ENCODE measurements at regions not wholly inside any gene's neighbourhood (a gene's known extent, or its start where the extent isn't known, plus 50 kb on each side); places are given as distances from the start of the nearest gene placed in this dataset.

DNA sequence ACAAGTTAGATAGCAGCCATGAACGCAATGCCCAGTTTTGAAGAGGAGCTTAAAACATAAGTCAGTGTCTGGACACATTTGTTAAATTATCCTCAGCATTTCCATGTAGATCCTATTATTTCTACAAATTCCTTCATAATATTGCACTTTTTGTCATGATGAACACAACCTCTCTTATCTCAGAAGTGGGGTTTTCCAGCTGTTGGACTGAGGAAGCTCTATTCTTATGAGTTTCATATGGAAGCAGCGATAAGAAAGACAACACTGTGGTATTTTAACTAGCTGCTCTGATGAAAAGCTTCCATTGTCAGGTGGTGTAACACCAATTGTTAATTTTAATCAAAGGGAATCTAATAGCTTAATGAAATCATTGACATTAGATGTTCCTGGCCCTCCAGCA, 308.7 kb downstream of the GBA3 start:
- Histone ChIP-seq H3K9me2 (replicated peaks; ENCODE audit: control insufficient read depth, low read length) (no peaks in the 10 kb centered on the region), H4K20me1 (ENCODE audit: control insufficient read depth, insufficient read depth, low read depth, low read length) (no peaks in the 10 kb centered on the region), H3K27me3 (ENCODE audit: control insufficient read depth, low read length) (no peaks in the 10 kb centered on the region), H3K4me1 (ENCODE audit: control insufficient read depth, low read length) (no peaks in the 10 kb centered on the region), H3K4me2 (ENCODE audit: low read length) (no peak overlapping the region), H3K27ac (ENCODE audit: low read depth, low read length) (no peak overlapping the region), H3K4me3 (ENCODE audit: low read length) (no peak overlapping the region), H3K79me2 (ENCODE audit: control insufficient read depth, low read length) (no peaks in the 10 kb centered on the region), H3F3A (ENCODE audit: control insufficient read depth, insufficient read depth) (no peaks in the 10 kb centered on the region), H3K36me3 (ENCODE audit: control insufficient read depth, low read length) (no peaks in the 10 kb centered on the region), H3K9me3 (ENCODE audit: control insufficient read depth, insufficient read depth, low read length) (no peaks in the 10 kb centered on the region)
- TF ChIP-seq EZH2phosphoT487 (IDR thresholded peaks at IDR 0.05; ENCODE audit: borderline replicate concordance, low read length) = no peak
- TF ChIP-seq, protein P1, sequence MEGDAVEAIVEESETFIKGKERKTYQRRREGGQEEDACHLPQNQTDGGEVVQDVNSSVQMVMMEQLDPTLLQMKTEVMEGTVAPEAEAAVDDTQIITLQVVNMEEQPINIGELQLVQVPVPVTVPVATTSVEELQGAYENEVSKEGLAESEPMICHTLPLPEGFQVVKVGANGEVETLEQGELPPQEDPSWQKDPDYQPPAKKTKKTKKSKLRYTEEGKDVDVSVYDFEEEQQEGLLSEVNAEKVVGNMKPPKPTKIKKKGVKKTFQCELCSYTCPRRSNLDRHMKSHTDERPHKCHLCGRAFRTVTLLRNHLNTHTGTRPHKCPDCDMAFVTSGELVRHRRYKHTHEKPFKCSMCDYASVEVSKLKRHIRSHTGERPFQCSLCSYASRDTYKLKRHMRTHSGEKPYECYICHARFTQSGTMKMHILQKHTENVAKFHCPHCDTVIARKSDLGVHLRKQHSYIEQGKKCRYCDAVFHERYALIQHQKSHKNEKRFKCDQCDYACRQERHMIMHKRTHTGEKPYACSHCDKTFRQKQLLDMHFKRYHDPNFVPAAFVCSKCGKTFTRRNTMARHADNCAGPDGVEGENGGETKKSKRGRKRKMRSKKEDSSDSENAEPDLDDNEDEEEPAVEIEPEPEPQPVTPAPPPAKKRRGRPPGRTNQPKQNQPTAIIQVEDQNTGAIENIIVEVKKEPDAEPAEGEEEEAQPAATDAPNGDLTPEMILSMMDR (IDR thresholded peaks at IDR 0.05; ENCODE audit: low read depth, low read length, poor library complexity, severe bottlenecking) = no peak

DNA sequence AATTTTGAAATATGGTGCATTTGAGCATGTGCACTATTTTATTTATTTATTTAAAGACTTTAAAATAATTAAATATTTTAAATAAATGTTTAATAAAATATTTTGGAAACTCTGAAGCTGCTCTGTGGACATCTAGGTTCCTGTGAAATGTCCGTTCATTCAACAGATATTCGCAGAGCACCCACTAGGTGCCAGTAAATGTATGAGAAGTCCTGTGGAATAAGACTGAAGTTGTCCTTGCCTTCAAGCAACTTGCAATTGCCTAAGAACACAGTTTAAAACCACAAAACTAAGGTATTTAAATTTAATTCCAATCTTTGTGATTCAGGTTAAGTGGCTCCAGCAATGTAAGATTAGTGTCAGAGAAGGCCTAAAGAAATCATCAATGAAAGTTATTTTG, 306.7 kb downstream of the GBA3 start:
- TF ChIP-seq, protein P1 (IDR thresholded peaks at IDR 0.05; ENCODE audit: low read depth, low read length, poor library complexity, severe bottlenecking) = no peak
- no peak for TF ChIP-seq EZH2phosphoT487 (IDR thresholded peaks at IDR 0.05; ENCODE audit: borderline replicate concordance, low read length)
- no peak overlapping the region for H3K4me2 ChIP-seq (ENCODE audit: low read length)

DNA sequence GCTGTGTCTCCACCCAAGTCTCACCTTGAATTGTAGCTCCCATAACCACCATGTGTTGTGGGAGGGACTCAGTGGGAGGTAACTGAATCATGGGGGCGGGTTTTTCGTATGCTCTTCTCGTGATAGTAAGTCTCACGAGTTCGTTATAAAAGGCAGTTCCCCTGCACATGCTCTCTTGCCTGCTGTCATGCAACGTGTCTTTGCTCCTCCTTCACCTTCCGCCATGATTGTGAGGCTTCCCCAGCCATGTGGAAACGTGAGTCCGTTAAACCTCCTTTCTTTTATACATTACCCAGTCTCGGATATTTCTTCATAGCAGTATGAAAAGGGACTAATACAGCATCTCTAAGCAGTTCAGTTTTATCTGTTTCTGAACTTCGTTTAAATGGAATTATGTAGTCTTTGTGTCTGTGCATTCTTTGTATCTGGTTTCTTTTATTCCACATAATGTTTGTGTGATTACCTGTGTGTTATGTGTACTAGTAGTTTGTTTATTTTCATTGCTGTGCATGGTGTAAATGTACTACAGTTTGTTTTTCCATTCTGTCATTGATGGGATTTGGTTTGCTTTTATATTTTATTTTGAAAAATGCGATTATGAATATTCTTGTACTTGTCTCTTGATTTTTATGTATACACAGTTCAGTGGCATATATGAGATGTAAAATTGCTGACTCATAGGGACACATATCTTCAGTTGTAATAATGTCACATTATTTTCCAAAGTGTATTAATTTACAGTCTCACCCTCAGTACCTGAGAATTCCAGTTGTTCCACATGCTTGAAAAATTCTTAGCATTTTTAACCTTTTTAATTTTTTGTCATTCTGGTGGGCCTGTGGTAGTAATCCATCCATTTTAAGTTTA, 304.9 kb downstream of the GBA3 start:
- no peaks in the 10 kb centered on the region for H3K27me3 ChIP-seq (ENCODE audit: control insufficient read depth, low read length)
- no peak overlapping the region for H3K27ac ChIP-seq (ENCODE audit: low read depth, low read length)
- H3K36me3 ChIP-seq (ENCODE audit: control insufficient read depth, low read length) = no peaks in the 10 kb centered on the region

More for the DNA sequence above, 306.7 kb downstream of the GBA3 start:
- H3K36me3 ChIP-seq (ENCODE audit: control insufficient read depth, low read length) = no peaks in the 10 kb centered on the region
- no peaks in the 10 kb centered on the region for H3K4me1 ChIP-seq (ENCODE audit: control insufficient read depth, low read length)
- no peaks in the 10 kb centered on the region for H3F3A ChIP-seq (ENCODE audit: control insufficient read depth, insufficient read depth)
- H3K9me3 ChIP-seq (ENCODE audit: control insufficient read depth, insufficient read depth, low read length) = no peaks in the 10 kb centered on the region
- H4K20me1 ChIP-seq (ENCODE audit: control insufficient read depth, insufficient read depth, low read depth, low read length) = no peaks in the 10 kb centered on the region
- no peak overlapping the region for H3K4me3 ChIP-seq (ENCODE audit: low read length)
- no peak overlapping the region for H3K27ac ChIP-seq (ENCODE audit: low read depth, low read length)
- H3K27me3 ChIP-seq (ENCODE audit: control insufficient read depth, low read length) = no peaks in the 10 kb centered on the region
- no peaks in the 10 kb centered on the region for H3K79me2 ChIP-seq (ENCODE audit: control insufficient read depth, low read length)
- no peaks in the 10 kb centered on the region for H3K9me2 ChIP-seq (replicated peaks; ENCODE audit: control insufficient read depth, low read length)

More for the DNA sequence above, 304.9 kb downstream of the GBA3 start:
- no peaks in the 10 kb centered on the region for H3K79me2 ChIP-seq (ENCODE audit: control insufficient read depth, low read length)
- H3F3A ChIP-seq (ENCODE audit: control insufficient read depth, insufficient read depth) = no peaks in the 10 kb centered on the region
- H4K20me1 ChIP-seq (ENCODE audit: control insufficient read depth, insufficient read depth, low read depth, low read length) = no peaks in the 10 kb centered on the region
- H3K4me2 ChIP-seq (ENCODE audit: low read length) = no peak overlapping the region
- no peak overlapping the region for H3K4me3 ChIP-seq (ENCODE audit: low read length)
- no peak for TF ChIP-seq EZH2phosphoT487 (IDR thresholded peaks at IDR 0.05; ENCODE audit: borderline replicate concordance, low read length)
- TF ChIP-seq, protein P1 (IDR thresholded peaks at IDR 0.05; ENCODE audit: low read depth, low read length, poor library complexity, severe bottlenecking) = no peak
- no peaks in the 10 kb centered on the region for H3K9me3 ChIP-seq (ENCODE audit: control insufficient read depth, insufficient read depth, low read length)
- H3K9me2 ChIP-seq (replicated peaks; ENCODE audit: control insufficient read depth, low read length) = no peaks in the 10 kb centered on the region
- H3K4me1 ChIP-seq (ENCODE audit: control insufficient read depth, low read length) = no peaks in the 10 kb centered on the region
